GM12891 (cell line): ENCODE measurements at regions not wholly inside any gene's neighbourhood (a gene's known extent, or its start where the extent isn't known, plus 50 kb on each side); places are given as distances from the start of the nearest gene placed in this dataset.

Source experiments
- POLR2A ChIP-seq: IDR thresholded peaks from 2 replicates; pipeline ENCODE4 v1.6.1; 2011; ENCODE audit warnings: low read depth, low read length, control low read depth
- POLR2AphosphoS5 ChIP-seq: IDR thresholded peaks from 2 replicates; pipeline ENCODE4 v1.6.1; 2011; ENCODE audit warnings: low read depth, low read length, control low read depth
- TAF1 ChIP-seq: IDR thresholded peaks from 2 replicates; pipeline ENCODE4 v1.6.1; 2011; ENCODE audit warnings: low read depth, low read length, control low read depth

- no peak for TF ChIP-seq POLR2AphosphoS5
- no peak for TF ChIP-seq POLR2A
- no peak for TF ChIP-seq TAF1
Observed at GRCh38 chr4:72706684-72707083, 137.7 kb upstream of the ADAMTS3 start.
